Left lobe of liver (tissue), 2 donors: ENCODE measurements at regions not wholly inside any gene's neighbourhood (a gene's known extent, or its start where the extent isn't known, plus 50 kb on each side); places are given as distances from the start of the nearest gene placed in this dataset.
"Not testable (repeated sequence)": the region's sequence is repeated elsewhere in the genome, so short reads cannot be mapped to it uniquely, and the experiment has no call there.

ENCODE experiments used
- ATAC-seq: fragments of 200-7000 bp; cut with Tn5 transposase; one replicate; pipeline ENCODE4 v1.9.1; 2020; ENCODE audit warnings: mild to moderate bottlenecking, moderate library complexity
- DNase-seq: peaks from one replicate; pipeline ENCODE4 v3.0.0-alpha.2; 2020; ENCODE audit warnings: low spot score
- donor health status: DM: no; HTN: no; CAD: no; lungs with moderate emphysema.
- donor health status: DM: no; HTN: yes; CAD: no.

- no peak for DNase-seq
- ATAC-seq, result no peak
Measured at GRCh38 chrX:45845142-45845541, 644.5 kb upstream of the DIPK2B start.

GRCh38 chrX:45843518-45843917, 642.8 kb upstream of the DIPK2B start:
- no peak for DNase-seq
- ATAC-seq, result no peak

- DNase-seq, result no peak
- no peak for ATAC-seq
Measured at GRCh38 chrX:45842926-45843315, 642.2 kb upstream of the DIPK2B start.

- DNase-seq (no peak), ATAC-seq (no peak)
Measured at GRCh38 chrX:45842207-45842925, 641.7 kb upstream of the DIPK2B start.

GRCh38 chrX:45840411-45840950, 639.8 kb upstream of the DIPK2B start:
- no peak for DNase-seq
- ATAC-seq, result no peak

GRCh38 chrX:45830343-45830742, 629.7 kb upstream of the DIPK2B start:
- ATAC-seq, result no peak
- DNase-seq, result no peak

GRCh38 chrX:45824471-45824870, 623.8 kb upstream of the DIPK2B start:
- ATAC-seq, result no peak
- DNase-seq, result no peak

GRCh38 chrX:45823536-45823935, 622.9 kb upstream of the DIPK2B start:
- no peak for DNase-seq
- ATAC-seq, result no peak

- ATAC-seq (no peak), DNase-seq (no peak)
Measured at GRCh38 chrX:45822124-45822523, 621.4 kb upstream of the DIPK2B start.

GRCh38 chrX:45818913-45819312, 618.2 kb upstream of the DIPK2B start:
- no peak for DNase-seq
- no peak for ATAC-seq

GRCh38 chrX:45815441-45815840, 614.8 kb upstream of the DIPK2B start:
- no peak for ATAC-seq
- no peak for DNase-seq

GRCh38 chrX:45811326-45811725, 610.6 kb upstream of the DIPK2B start:
- ATAC-seq, result no peak
- DNase-seq, result no peak

GRCh38 chrX:45807572-45808425, 607.1 kb upstream of the DIPK2B start:
- DNase-seq, result no peak
- ATAC-seq, result no peak

- ATAC-seq, result no peak
- DNase-seq, result no peak
Measured at GRCh38 chrX:45806410-45807121, 605.9 kb upstream of the DIPK2B start.

- DNase-seq (no peak), ATAC-seq (no peak)
Measured at GRCh38 chrX:45804276-45804675, 603.6 kb upstream of the DIPK2B start.

- DNase-seq (no peak), ATAC-seq (no peak)
Measured at GRCh38 chrX:45803383-45803921, 602.8 kb upstream of the DIPK2B start.

- ATAC-seq, result peak; percentile 54
- no peak for DNase-seq
Measured at GRCh38 chrX:45801554-45801953, 600.9 kb upstream of the DIPK2B start.

GRCh38 chrX:45800746-45801453, 600.2 kb upstream of the DIPK2B start:
- ATAC-seq, DNase-seq: not testable (repeated sequence)

- DNase-seq, result no peak
- ATAC-seq, result no peak
Measured at GRCh38 chrX:45799576-45799975, 598.9 kb upstream of the DIPK2B start.

- ATAC-seq, result no peak
- no peak for DNase-seq
Measured at GRCh38 chrX:45795546-45795945, 594.9 kb upstream of the DIPK2B start.

GRCh38 chrX:45794995-45795337, 594.3 kb upstream of the DIPK2B start:
- DNase-seq (no peak), ATAC-seq (no peak)
